Calu3 (cell line): ENCODE measurements at regions not wholly inside any gene's neighbourhood (a gene's known extent, or its start where the extent isn't known, plus 50 kb on each side); places are given as distances from the start of the nearest gene placed in this dataset.
"Not testable (repeated sequence)": the region's sequence is repeated elsewhere in the genome, so short reads cannot be mapped to it uniquely, and the experiment has no call there.

ENCODE experiments used
- BruUV-seq: library from RNA; stranded (reverse); fragments of 400-500 nt; replicated peaks from 2 replicates; lab custom pipeline; 2021; lab: Mats Ljungman, UMichigan
- CTCF ChIA-PET: fragments of 300-600 bp; sonication (Branson Sonifier 250); formaldehyde crosslinking; loops from one replicate; lab custom pipeline; 2022; ENCODE audit warnings: antibody characterized with exemption; lab: Charles Lee
- DNase-seq: peaks from one replicate; pipeline ENCODE4 v3.0.0; 2022
- H3K27ac Mint-ChIP-seq: one replicate; pipeline ENCODE4 v1.8.0; 2022; ENCODE audit warnings: mixed read lengths; ENCODE audit not compliant: unreplicated experiment
- H3K27me3 Mint-ChIP-seq: one replicate; pipeline ENCODE4 v1.8.0; 2022; ENCODE audit warnings: mixed read lengths; ENCODE audit not compliant: unreplicated experiment
- H3K36me3 Mint-ChIP-seq: one replicate; pipeline ENCODE4 v1.8.0; 2022; ENCODE audit warnings: mild to moderate bottlenecking, moderate library complexity, mixed read lengths; ENCODE audit not compliant: insufficient read depth, unreplicated experiment
- H3K4me1 Mint-ChIP-seq: one replicate; pipeline ENCODE4 v1.8.0; 2022; ENCODE audit warnings: mild to moderate bottlenecking, low read depth, mixed read lengths; ENCODE audit not compliant: unreplicated experiment
- H3K4me3 Mint-ChIP-seq: one replicate; pipeline ENCODE4 v1.8.0; 2022; ENCODE audit warnings: mild to moderate bottlenecking, low read depth, moderate library complexity, mixed read lengths; ENCODE audit not compliant: unreplicated experiment
- H3K9me3 Mint-ChIP-seq: one replicate; pipeline ENCODE4 v1.8.0; 2022; ENCODE audit warnings: low read depth, mixed read lengths; ENCODE audit not compliant: unreplicated experiment
- CTCF ChIP-seq: fragments of 200-600 bp; IDR thresholded peaks from one replicate; pipeline ENCODE4 v1.8.0; 2022; ENCODE audit warnings: antibody characterized with exemption; ENCODE audit not compliant: unreplicated experiment
- intact Hi-C: fragments of 100-400 bp; cut with micrococcal nuclease; formaldehyde crosslinking; loops from one replicate; pipeline ENCODE4 v1.10.0; 2022; ENCODE audit not compliant: unreplicated experiment

GRCh38 chr7:9711259-9711918 is 1262.3 kb upstream of the PHF14 start:
- H3K9me3 Mint-ChIP-seq: no peaks in the 10 kb centered on the region
- no peak for TF ChIP-seq CTCF
- H3K27ac Mint-ChIP-seq: no peak overlapping the region
- no peak for DNase-seq
- BruUV-seq: no TSS peak
- no peak overlapping the region for H3K4me3 Mint-ChIP-seq
- CTCF ChIA-PET: no interaction called here
- H3K27me3 Mint-ChIP-seq: no peaks in the 10 kb centered on the region
- no peaks in the 10 kb centered on the region for H3K36me3 Mint-ChIP-seq
- intact Hi-C loops: no loop called here
- no peaks in the 10 kb centered on the region for H3K4me1 Mint-ChIP-seq

GRCh38 chr7:9718071-9718661 is 1255.5 kb upstream of the PHF14 start:
- H3K27ac Mint-ChIP-seq: no peak overlapping the region
- no peaks in the 10 kb centered on the region for H3K36me3 Mint-ChIP-seq
- no peak overlapping the region for H3K4me3 Mint-ChIP-seq
- TF ChIP-seq CTCF: no peak
- no TSS peak for BruUV-seq
- DNase-seq: no peak
- peaks cover 2% of the 10 kb centered on the region for H3K9me3 Mint-ChIP-seq
- H3K27me3 Mint-ChIP-seq: no peaks in the 10 kb centered on the region
- intact Hi-C loops: no loop called here
- H3K4me1 Mint-ChIP-seq: peaks cover 8% of the 10 kb centered on the region
- CTCF ChIA-PET: no interaction called here

- Mint-ChIP-seq H3K4me3 (no peak overlapping the region), H3K9me3 (peaks cover 2% of the 10 kb centered on the region), H3K27ac (no peak overlapping the region), H3K27me3 (no peaks in the 10 kb centered on the region), H3K4me1 (peaks cover 8% of the 10 kb centered on the region), H3K36me3 (no peaks in the 10 kb centered on the region)
- no peak for TF ChIP-seq CTCF
- CTCF ChIA-PET: interaction anchor here (0.7 kb wide), 1 partner anchor 1361 kb away, joined by 6 read pairs; no protein-coding TSS in a partner anchor
- intact Hi-C loops: no loop called here
- no TSS peak for BruUV-seq
- DNase-seq: no peak
Observed at GRCh38 chr7:9719303-9719702, 1254.4 kb upstream of the PHF14 start.

- H3K27ac Mint-ChIP-seq: no peak overlapping the region
- H3K9me3 Mint-ChIP-seq: peaks cover 2% of the 10 kb centered on the region
- no peaks in the 10 kb centered on the region for H3K27me3 Mint-ChIP-seq
- intact Hi-C loops: no loop called here
- no TSS peak for BruUV-seq
- DNase-seq: no peak
- peaks cover 8% of the 10 kb centered on the region for H3K4me1 Mint-ChIP-seq
- CTCF ChIA-PET: no interaction called here
- TF ChIP-seq CTCF: no peak
- no peak overlapping the region for H3K4me3 Mint-ChIP-seq
- H3K36me3 Mint-ChIP-seq: no peaks in the 10 kb centered on the region
Observed at GRCh38 chr7:9719721-9720120, 1254.0 kb upstream of the PHF14 start.

- intact Hi-C loops, BruUV-seq, H3K4me1 Mint-ChIP-seq, H3K9me3 Mint-ChIP-seq, H3K27ac Mint-ChIP-seq, H3K27me3 Mint-ChIP-seq, CTCF ChIA-PET, H3K4me3 Mint-ChIP-seq, H3K36me3 Mint-ChIP-seq, DNase-seq: not testable (repeated sequence)
Observed at GRCh38 chr7:9725940-9726663, 1247.6 kb upstream of the PHF14 start.

GRCh38 chr7:9726811-9727210 is 1246.9 kb upstream of the PHF14 start:
- BruUV-seq, H3K36me3 Mint-ChIP-seq, DNase-seq, CTCF ChIA-PET, H3K4me1 Mint-ChIP-seq, intact Hi-C loops, H3K4me3 Mint-ChIP-seq, H3K27ac Mint-ChIP-seq, H3K9me3 Mint-ChIP-seq, H3K27me3 Mint-ChIP-seq: not testable (repeated sequence)

GRCh38 chr7:9727467-9727869 is 1246.2 kb upstream of the PHF14 start:
- CTCF ChIA-PET, BruUV-seq, H3K9me3 Mint-ChIP-seq, H3K27ac Mint-ChIP-seq, DNase-seq, intact Hi-C loops, H3K4me1 Mint-ChIP-seq, H3K36me3 Mint-ChIP-seq, H3K4me3 Mint-ChIP-seq, H3K27me3 Mint-ChIP-seq: not testable (repeated sequence)
